Activated B cell treated with CpG ODN at 0.5 μM for 24 hours (primary cell): ENCODE measurements at regions not wholly inside any gene's neighbourhood (a gene's known extent, or its start where the extent isn't known, plus 50 kb on each side); places are given as distances from the start of the nearest gene placed in this dataset.

Experiments used
- ATAC-seq: fragments of 200-7000 bp; cut with Tn5 transposase; one replicate; pipeline ENCODE4 v1.10.0; 2021; ENCODE audit warnings: low read depth, mild to moderate bottlenecking, moderate library complexity
- CTCF ChIA-PET: fragments of 350-600 bp; sonication (Branson Sonifier 250); formaldehyde crosslinking; loops from one replicate; lab custom pipeline; 2021; ENCODE audit warnings: antibody characterized with exemption; lab: Charles Lee
- POLR2A ChIA-PET: fragments of 350-600 bp; sonication (Branson Sonifier 250); formaldehyde crosslinking; loops from one replicate; lab custom pipeline; 2021; ENCODE audit warnings: antibody characterized with exemption; lab: Charles Lee
- DNase-seq: peaks from one replicate; pipeline ENCODE4 v3.0.0; 2022
- H3K27ac Mint-ChIP-seq: one replicate; pipeline ENCODE4 v1.8.0; 2020; ENCODE audit warnings: mixed read lengths
- H3K27me3 Mint-ChIP-seq: one replicate; pipeline ENCODE4 v1.8.0; 2021; ENCODE audit warnings: mixed read lengths
- H3K36me3 Mint-ChIP-seq: one replicate; pipeline ENCODE4 v1.8.0; 2021; ENCODE audit warnings: low read depth, mixed read lengths
- H3K4me1 Mint-ChIP-seq: one replicate; pipeline ENCODE4 v1.8.0; 2021; ENCODE audit warnings: mixed read lengths
- H3K4me3 Mint-ChIP-seq: one replicate; pipeline ENCODE4 v1.8.0; 2020; ENCODE audit warnings: mild to moderate bottlenecking, mixed read lengths
- H3K9me3 Mint-ChIP-seq: one replicate; pipeline ENCODE4 v1.8.0; 2020; ENCODE audit warnings: mixed read lengths
- intact Hi-C: fragments of 100-400 bp; cut with micrococcal nuclease; formaldehyde crosslinking; loops from one replicate; pipeline ENCODE4 v1.15.1; 2024
- TF ChIP-seq, protein P1 (sequence below): fragments of 200-600 bp; IDR thresholded peaks from one replicate; pipeline ENCODE4 v1.8.0; 2022; ENCODE audit warnings: antibody characterized with exemption, mild to moderate bottlenecking

DNA sequence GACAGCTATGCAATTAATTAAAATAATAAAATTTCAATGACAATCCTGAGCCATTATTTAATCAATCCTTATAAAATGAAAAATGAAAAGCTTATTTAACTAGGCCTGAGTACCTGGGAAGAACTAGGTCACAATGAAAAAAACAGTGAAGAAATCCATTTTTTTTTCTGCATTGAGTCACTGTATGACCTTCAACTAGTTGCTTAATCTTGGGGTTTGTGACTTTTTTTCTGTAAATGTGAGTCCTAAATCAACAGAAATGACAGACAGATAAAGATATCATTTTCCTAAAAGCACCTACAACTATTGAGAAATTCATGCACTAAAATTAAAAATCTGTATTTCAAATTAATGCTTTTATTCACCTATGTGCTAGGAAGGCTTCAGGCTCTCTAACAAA is 96.8 kb downstream of the TMEM26 start:
- CTCF ChIA-PET, result no interaction called here
- intact Hi-C loops, result no loop called here
- no peak for ATAC-seq
- DNase-seq, result no peak
- no peaks in the 10 kb centered on the region for H3K4me1 Mint-ChIP-seq
- no peak overlapping the region for H3K27ac Mint-ChIP-seq
- no peak overlapping the region for H3K4me3 Mint-ChIP-seq
- H3K36me3 Mint-ChIP-seq, result no peaks in the 10 kb centered on the region
- POLR2A ChIA-PET, result no interaction called here
- H3K27me3 Mint-ChIP-seq, result peaks cover 3% of the 10 kb centered on the region
- TF ChIP-seq, protein P1, sequence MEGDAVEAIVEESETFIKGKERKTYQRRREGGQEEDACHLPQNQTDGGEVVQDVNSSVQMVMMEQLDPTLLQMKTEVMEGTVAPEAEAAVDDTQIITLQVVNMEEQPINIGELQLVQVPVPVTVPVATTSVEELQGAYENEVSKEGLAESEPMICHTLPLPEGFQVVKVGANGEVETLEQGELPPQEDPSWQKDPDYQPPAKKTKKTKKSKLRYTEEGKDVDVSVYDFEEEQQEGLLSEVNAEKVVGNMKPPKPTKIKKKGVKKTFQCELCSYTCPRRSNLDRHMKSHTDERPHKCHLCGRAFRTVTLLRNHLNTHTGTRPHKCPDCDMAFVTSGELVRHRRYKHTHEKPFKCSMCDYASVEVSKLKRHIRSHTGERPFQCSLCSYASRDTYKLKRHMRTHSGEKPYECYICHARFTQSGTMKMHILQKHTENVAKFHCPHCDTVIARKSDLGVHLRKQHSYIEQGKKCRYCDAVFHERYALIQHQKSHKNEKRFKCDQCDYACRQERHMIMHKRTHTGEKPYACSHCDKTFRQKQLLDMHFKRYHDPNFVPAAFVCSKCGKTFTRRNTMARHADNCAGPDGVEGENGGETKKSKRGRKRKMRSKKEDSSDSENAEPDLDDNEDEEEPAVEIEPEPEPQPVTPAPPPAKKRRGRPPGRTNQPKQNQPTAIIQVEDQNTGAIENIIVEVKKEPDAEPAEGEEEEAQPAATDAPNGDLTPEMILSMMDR, result no peak
- H3K9me3 Mint-ChIP-seq, result no peaks in the 10 kb centered on the region

DNA sequence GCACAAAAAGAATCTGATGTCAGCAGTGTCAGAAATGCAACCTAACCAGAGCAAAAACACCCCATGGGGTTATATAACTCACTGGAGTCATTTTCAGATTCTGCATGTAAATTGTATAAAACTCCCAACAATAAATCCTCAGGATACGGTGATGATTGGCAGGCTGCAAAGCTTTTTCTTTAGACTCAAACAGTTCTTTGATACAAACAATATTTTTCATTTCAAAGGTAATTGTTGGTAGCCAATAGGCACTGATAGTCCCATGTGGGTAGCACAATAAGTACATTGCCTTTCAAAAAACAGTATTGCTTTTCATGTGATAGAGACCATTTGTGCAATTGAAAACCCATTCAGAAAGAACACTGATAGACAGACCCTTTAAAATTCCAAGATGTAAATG is 98.0 kb downstream of the TMEM26 start:
- Mint-ChIP-seq H3K27me3 (peaks cover 3% of the 10 kb centered on the region), H3K27ac (no peak overlapping the region), H3K9me3 (no peaks in the 10 kb centered on the region), H3K4me1 (no peaks in the 10 kb centered on the region), H3K4me3 (no peak overlapping the region), H3K36me3 (no peaks in the 10 kb centered on the region)
- DNase-seq, result no peak
- TF ChIP-seq, protein P1, result no peak
- ChIA-PET POLR2A (no interaction called here), CTCF (no interaction called here)
- intact Hi-C loops, result no loop called here
- no peak for ATAC-seq

DNA sequence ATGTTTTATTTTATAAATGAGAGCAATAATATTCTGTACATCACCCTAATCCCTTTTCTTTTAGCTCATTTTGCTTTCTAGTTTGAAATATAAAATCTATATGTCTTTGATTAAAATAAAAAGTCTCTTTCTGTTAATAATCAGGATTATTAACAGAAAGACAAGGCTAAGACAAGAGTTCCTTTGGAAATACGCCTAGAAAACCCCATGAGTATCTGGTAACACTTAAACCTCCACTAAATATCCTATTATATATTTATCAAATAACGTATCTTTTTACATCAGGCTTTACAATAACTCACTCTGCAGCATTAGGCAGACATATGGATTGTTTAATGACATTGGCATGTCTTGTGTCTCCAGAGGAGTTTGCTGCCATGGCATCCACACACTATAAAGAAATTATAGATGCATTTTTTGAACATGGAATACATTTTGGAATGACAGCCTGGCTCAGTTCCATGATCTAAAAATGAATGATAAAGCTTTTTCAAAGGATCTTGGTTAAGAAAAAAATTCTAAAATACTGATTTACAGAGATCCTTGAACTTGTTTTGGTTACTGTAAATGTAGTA is 98.7 kb downstream of the TMEM26 start:
- intact Hi-C loops, result no loop called here
- Mint-ChIP-seq H3K4me1 (no peaks in the 10 kb centered on the region), H3K4me3 (no peak overlapping the region), H3K27ac (no peak overlapping the region), H3K9me3 (no peaks in the 10 kb centered on the region), H3K36me3 (no peaks in the 10 kb centered on the region), H3K27me3 (peaks cover 3% of the 10 kb centered on the region)
- no peak for DNase-seq
- ChIA-PET CTCF (no interaction called here), POLR2A (no interaction called here)
- TF ChIP-seq, protein P1, result no peak
- no peak for ATAC-seq

DNA sequence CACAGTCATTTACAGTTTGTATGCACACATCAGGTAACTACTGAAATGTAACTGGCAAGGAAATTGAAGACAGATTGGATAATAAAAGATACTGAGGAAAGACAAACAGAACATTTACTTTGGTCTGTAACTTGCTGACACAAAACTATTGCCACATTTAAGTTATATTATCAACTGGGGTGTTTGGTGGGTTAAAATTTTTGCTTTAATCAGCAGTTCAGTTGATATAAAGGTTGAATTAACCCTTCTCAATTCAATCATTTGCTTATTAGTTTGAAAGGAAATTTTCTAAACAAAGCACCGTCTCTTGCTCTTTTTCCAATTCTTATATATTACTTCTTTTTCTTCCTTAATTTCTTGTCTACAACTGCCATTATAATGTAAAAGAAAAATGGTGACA is 102.4 kb downstream of the TMEM26 start:
- intact Hi-C loops, result no loop called here
- DNase-seq (no peak), ATAC-seq (no peak)
- peaks cover 3% of the 10 kb centered on the region for H3K27me3 Mint-ChIP-seq
- H3K4me3 Mint-ChIP-seq, result no peak overlapping the region
- no peaks in the 10 kb centered on the region for H3K36me3 Mint-ChIP-seq
- ChIA-PET POLR2A (no interaction called here), CTCF (no interaction called here)
- H3K9me3 Mint-ChIP-seq, result no peaks in the 10 kb centered on the region
- no peak overlapping the region for H3K27ac Mint-ChIP-seq
- no peaks in the 10 kb centered on the region for H3K4me1 Mint-ChIP-seq
- TF ChIP-seq, protein P1, result no peak

DNA sequence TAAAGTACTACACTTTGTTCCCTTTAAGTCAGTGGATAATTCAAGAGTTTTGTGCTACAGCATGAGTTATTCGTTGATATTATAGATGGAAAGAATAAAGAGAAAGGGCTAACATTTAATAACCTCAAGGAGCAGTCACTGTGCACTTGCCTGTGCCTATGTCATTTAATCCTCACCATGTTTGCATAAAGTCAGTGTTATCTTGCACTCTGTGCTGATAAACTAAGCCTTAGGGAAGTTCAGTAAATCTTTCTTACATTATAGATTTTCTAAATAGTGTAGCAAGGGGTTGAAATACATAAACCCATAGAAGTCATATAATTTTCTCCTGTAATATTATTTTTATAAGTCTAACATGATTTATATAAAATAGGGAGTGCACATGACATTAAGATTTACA is 103.1 kb downstream of the TMEM26 start:
- peaks cover 3% of the 10 kb centered on the region for H3K27me3 Mint-ChIP-seq
- H3K27ac Mint-ChIP-seq, result no peak overlapping the region
- no peaks in the 10 kb centered on the region for H3K9me3 Mint-ChIP-seq
- ATAC-seq (no peak), DNase-seq (no peak)
- intact Hi-C loops, result no loop called here
- H3K4me1 Mint-ChIP-seq, result no peaks in the 10 kb centered on the region
- H3K36me3 Mint-ChIP-seq, result no peaks in the 10 kb centered on the region
- TF ChIP-seq, protein P1, result no peak
- H3K4me3 Mint-ChIP-seq, result no peak overlapping the region
- ChIA-PET POLR2A (no interaction called here), CTCF (no interaction called here)
